Activated CD4-positive, alpha-beta T cell treated with anti-CD3 and anti-CD28 coated beads, Interleukin-2, amount 50 U/mL, for 16 hours (primary cell): ENCODE measurements at regions not wholly inside any gene's neighbourhood (a gene's known extent, or its start where the extent isn't known, plus 50 kb on each side); places are given as distances from the start of the nearest gene placed in this dataset.

Experiments
- DNase-seq: peaks from one replicate; pipeline ENCODE4 v3.0.0-alpha.2; 2020

DNA sequence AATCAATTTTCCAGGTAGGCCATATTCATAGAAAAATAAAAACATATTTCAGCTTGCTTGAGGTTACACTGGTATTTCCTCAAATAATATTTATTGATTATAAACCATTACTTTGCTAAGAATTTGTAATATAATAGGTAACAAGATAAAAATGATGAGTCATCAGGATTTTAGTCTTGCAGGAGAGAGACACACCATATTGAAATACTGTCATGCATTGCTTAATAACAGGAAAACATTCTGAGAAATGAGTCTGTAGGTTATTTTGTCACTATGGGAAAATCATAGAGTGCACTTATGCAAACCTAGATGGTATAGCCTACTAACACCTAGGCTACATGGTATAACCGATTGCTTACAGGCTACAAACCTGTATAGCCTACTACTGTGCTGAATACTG is 990.5 kb downstream of the OTOL1 start:
- DNase-seq, result no peak

DNA sequence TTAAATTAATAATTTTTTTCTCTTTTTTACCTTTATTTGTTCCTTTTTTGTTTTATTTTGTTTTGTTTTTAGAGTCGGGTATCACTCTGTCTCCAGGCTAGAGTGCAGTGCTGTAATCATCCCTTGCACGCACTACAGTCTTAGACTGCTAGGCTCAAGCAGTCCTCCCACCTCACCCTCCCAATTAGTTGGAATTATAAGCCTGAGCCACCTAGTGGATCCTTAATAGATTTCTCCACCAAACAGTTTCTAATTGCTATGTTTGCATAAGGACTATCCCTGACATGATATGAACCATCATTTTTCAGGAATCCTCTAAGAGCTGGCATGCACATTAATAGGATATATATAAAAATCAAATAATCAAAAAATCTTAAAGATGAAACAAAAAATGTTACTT is 993.2 kb downstream of the OTOL1 start:
- no peak for DNase-seq

DNA sequence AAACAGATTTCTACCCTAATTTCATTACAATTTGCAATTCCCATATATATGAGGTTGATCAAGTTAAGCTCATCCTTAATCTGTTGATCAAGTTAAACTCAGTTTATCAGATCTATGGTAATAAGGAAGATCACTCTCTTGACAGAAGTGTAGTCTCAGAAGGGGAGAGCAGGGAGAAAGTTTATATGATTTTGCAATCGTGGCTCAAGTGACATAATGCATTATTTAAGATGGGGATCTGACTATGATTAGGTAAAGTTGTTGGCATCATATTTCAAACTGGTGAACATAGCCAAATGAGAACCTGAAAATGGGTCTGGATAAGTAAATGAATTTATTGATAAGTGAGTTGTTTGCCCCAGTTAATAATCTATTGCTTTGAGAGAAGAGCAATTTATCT is 995.3 kb downstream of the OTOL1 start:
- no peak for DNase-seq

DNA sequence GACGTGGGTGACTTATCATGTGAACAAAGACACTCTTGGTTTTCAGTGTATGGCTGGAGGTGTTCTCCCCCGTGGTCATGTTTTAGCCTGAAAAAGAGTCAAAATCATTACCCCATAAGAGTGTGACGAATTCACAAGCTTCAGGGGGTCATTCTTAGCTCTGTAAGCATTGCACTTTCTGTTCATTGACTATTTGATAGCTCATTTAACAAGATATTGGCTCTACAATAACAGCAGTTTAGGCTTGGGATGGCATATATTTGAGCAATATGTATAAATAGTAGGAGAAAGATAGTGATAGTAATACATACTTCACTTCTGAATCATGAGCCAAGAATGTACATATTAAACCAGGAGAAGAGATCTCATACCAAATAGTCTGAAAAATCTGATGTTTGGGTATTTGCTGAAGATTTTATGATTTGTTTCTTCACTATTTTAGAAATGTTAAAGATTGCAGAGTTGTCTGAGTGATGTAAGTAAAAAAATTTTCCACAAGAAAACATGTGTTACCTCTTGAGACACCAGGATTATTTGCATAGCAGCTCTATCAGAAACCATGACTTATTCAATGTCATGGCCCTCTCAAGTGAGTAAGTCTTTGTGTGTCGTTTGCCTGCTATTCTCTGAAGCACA is 996.0 kb downstream of the OTOL1 start:
- no peak for DNase-seq

DNA sequence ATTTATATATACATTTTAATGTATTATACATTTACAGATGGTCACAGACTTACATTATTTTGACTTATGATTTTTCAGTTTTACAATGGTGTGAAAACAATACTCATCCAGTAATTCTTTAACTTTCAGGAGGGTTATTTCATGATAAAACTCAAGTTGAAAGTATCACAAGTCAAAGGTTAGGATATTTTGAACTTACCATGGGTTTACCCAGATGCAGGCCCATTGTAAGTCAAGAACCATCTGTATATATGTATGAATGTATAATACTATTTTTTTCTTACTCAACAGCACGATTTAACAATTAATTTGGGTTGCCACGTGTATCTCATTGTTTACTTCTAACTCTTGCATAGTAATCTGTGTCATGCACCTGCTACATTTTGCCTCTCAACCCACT is 1002.0 kb downstream of the OTOL1 start:
- no peak for DNase-seq

DNA sequence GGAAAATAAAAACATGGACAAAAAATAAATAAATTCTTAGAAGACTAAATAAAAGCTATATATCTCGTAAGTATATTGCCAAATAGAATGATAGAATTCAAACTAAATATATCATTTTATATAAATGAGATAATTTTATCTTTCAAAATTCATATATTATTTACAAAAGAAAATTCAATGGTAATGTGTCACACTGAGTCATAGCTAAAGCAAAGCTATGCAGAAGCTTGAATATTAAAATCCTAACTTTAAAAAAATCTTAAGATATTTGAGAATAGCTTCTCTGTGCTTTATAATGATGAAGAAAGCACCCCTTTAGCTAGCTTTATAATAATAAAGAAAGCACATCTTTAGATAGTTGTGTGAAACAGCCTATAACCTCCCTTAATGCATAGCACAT is 1010.8 kb downstream of the OTOL1 start:
- no peak for DNase-seq

DNA sequence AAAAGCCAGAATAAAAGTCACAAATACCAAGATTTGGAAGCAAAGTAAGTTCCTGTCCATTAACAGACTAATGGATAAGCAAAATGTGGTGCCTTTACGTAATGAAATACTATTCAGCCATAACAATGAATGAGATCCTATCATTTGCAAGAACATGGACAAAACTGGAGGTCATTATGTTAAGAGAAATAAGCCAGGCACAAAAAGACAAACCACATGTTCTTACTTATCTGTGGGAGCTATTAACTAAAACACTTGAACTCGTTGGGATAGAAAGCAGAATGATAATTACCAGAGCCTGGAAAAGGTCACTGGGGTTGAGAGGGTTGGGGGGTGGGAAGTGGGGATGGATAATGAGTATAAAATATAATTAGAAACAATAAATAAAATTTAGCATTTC is 1015.9 kb downstream of the OTOL1 start:
- no peak for DNase-seq

DNA sequence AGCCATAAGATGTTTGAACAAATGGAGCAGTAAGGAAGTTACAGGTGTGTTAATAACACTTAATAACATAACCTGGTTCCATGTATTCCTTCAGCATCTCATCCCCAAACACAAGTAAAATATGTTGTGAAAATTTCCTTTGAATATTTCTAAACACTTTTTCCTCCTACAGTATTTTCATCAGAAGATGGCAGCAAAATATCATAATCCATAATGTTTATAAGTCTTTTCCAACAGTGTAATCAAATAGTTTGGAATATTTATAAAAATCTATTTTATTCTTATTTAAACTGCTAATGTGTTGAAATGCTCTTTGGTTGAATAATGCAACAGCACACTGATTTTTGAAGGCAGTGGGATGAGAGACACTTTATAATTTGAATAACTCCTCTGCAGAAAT is 1020.5 kb downstream of the OTOL1 start:
- no peak for DNase-seq

DNA sequence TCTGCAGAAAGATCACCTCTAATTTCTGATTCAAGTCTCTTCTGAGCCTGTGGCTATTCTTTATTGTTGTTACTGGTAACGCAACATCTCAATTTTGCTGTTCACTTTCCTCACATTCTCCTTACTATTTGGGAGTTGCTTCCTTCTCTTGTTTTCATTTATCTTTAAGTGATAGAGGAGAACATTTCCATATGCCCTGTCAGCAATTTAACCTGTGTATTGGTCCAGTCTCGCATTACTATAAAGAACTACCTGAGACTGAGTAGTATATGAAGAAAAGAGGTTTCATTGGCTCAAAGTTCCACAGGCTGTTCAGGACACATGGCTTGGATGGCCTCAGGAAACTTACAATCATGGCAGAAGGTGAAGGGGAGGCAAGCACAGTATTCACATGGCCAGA is 1025.1 kb downstream of the OTOL1 start:
- no peak for DNase-seq

DNA sequence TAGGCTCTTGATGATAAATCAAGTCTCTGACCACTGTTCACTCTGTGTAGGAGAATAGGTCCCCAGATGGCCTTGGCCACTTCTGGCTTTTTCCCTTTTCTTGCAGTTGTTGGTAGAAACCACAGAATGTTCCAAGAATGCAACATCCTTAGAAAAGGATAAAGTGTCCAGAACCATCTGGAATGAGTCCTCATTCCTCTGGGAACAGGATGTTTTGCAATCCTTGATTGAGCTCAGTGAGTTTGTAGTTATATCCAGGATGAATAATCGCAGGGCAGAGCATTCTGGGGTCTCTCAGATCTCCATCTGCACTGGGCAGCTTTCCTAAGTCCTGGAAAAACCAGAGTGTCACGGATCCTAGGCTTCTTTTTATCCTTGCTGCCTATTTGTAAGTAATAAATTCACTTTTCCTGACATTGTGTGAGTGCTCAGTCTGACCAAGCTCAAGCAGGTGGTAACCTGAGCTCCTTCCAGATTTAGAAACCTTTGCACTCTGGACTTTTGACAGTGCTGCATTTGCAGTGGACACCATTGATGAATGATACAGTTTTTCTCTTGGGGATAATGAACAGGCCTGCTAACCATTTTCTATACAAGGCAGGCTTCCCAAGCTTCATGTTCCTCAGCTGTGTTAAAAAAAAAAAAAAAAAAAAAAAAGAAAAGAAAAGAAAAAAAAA is 1028.6 kb downstream of the OTOL1 start:
- no peak for DNase-seq

DNA sequence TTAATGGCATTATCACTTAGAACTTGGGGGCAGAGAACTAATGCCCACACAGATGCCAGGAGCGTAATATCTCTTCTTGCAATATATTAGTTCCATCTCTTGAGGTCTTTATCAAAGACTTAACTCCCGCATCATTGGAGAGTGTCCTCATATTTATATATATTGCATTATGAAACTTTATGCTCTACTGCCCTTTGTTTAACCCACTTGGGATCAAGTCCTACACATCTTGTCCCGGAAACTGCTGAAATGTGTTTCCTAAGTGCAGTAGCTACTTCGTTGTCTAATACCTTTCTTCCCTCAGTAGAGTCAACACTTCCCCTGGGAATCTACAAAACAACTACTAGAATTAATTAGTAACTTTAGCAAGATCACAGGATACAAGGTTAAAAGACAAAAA is 1029.2 kb downstream of the OTOL1 start:
- no peak for DNase-seq

DNA sequence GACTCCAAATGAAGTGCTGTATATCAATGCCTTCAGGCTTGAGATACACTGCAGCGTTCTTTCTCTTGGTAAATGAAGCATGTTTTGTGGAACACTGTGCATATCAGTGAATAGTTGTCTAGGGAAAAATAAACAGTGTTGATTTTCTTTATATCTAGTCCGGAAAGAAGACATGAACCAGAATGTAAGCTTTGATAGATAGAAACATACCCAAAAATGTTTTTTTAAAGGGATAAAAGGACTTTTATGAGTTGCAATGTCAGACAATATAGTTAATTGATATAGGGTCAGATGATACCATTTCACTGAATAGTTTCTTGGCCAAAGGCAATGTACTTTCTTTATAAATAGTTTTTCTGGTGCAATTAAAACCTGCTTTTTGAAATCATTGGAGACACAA is 1037.8 kb downstream of the OTOL1 start:
- DNase-seq, result no peak

DNA sequence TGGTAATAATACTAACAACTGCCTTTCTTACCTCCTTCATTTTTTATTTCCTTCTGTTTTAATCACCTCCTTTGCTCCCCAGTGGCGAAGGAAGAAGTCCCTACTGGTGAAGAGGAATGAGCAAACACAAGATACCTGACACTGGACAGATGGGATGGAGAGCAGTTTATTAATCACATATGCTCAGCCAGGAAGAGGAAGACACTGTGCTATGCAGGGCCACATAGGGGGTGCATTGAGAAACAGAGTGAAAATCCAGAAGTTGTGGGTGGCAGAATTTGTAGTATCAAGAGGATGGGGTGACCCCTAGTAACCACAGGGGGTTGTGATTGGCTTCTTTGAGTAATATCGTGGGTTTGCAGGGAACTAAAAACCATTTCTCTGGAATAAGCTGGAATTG is 1041.9 kb downstream of the OTOL1 start:
- no peak for DNase-seq

DNA sequence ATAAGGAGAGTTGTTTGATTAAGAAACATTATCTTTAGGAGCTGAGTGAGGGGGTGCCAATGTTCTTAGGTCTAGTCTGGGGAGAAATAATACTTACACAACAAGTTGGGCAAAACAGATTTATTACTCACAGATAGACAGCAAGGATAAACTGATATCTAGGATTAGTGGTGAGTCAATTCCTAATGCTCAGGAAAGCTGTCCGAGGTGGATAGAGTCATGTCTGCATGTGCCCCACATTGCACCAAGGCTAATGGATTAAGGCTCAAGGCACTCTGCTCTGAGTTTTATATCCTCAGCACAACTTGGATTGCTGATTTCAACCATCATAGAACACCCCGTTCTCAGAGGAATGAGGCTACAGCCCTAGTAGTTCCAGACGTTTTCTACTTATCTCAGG is 1042.3 kb downstream of the OTOL1 start:
- no peak for DNase-seq

DNA sequence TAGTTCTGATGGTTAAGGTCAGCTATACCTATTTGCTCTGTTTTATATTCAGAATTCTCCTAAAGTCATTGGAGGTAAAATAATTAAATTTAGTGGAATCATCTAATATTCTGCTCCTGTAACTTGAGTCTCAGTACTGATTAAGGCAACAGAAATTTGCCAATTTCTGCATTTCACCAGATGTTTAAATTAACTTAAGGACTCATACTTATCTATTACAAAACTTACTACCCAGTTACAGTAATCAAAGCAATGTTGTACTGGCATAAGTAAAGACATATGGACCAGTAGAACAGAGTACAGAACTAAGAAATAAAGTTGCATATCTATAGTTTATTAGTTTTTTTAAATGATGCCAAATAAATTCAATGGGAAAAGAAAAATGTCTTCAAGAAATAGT is 1043.8 kb downstream of the OTOL1 start:
- DNase-seq, result no peak

DNA sequence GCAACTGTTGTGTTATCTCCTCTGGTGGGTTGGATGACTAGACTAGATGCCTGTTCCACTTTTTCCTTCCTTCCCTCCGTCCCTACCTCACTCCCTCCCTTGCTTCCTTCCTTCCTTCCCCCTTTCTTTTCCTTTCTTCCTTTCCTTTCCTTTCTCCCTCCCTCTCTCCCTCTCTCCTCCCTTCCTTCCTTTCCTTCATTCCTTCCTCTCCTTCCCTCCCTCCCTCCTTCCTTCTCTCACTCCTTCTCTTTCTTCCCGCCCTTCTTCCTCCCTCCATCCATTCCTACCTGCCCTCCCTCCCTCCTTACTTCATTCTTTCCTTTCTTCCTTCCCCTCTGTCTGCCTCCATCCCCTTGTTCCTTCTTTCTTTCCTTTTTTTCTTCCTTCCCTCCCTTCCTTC is 1045.3 kb downstream of the OTOL1 start:
- no peak for DNase-seq

DNA sequence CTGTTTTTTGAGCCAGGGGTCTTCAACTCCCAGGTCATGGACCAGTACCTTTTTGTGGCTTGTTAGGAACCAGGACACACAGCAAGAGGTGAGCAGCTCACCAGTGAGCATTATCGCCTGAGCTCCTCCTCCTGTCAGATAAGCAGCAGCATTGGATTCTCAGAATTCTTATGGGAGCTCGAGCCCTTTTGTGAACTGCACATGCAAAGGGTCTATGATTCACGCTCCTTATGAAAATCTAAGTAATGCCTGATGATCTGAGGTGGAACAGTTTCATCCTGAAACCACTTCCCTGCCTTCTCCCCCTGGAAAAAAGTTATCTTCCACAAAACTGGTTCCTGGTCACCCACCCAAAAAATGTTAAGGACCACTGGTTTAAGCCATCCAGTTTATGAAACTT is 1047.6 kb downstream of the OTOL1 start:
- DNase-seq, result no peak

DNA sequence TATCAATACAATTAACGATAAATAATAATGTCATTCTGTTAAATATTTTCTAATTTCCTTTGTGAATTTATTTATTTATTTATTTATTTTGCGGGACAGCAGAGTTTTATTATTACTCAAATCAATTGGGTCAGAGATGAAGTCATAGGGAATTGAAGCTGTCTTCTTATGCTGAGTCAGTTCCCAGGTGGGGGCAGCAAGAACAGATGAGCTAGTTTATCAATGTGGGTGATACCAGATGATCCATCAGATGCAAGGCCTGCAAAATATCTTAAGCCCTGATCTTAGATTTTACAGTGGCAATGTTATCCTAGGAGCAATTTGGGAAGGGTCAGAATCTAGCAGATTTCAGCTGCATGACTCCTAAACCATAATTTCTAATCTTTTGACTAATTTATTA is 1050.3 kb downstream of the OTOL1 start:
- DNase-seq, result no peak

DNA sequence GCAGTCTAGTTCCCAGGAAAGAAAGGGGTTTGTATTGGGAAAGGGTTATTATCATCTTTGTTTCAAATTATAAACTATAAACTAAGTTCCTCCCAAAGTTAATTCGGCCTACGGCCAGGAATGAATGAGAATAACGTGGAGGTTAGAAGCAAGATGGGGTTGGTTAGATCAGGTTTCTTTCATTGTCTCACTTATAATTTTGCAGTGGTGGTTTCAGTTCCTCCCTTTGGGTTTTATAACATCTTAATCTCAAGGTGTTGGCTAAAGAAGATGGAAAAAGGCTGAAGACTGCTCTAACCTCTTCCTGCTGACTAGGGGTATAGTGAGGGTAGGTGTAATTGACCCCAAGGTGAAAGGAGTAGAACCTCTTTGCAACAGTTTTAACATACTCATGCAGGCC is 1050.7 kb downstream of the OTOL1 start:
- DNase-seq, result no peak

DNA sequence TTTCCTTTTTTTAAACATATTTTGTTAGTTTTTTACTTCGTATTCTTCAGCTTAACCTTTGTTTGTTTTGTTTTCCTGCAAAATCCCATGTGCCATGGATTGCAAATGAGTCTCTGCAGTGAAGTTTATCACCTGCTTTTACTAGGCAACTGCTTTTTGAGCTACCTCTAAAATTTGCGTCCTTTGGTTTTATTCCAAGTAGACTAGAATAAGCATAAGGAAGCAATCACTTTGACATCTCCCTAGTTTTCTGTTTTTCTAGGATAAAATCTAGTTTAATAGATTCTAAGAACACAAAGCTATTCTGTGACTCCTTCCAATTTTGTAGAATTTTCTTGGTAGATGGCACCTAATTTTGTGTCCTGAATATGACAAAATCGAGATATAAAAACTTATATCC is 1059.2 kb downstream of the OTOL1 start:
- no peak for DNase-seq

DNA sequence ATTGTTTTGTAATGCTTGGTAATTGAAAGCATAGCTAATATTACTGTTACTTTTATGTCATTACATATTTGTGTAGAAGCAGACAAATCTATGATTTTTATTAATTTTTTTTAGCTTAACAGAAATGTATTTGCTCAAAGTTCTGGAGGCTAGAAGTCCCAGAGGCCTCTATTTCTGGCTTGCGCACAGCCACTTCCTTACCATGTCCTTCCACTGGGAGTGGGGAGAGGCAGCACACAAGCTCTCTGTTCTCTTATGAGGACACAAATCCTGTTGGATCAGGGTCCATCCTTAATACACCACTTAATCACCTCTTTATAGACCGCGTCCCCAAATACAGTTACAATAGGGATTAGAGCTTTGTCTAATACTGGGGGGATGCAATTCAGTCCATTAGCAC is 1061.4 kb downstream of the OTOL1 start:
- DNase-seq, result no peak

DNA sequence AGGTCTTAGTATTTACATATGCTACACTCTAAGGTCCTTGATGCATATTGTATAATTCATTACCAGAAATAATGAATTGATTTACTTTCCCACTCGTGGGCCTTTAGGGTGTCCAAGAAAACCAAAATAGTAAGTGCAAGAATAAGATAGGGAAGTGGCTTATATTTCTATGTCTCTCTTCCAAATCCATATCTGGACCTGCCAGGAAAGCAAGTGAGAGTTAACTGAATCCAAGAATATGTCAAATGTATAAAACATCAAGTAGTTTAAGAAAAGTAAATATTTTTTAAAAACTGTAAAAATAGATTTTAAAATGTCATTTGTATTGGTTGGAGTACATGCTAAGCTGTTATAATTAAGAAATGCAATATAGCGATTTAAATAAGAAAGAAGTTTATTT is 1072.1 kb downstream of the OTOL1 start:
- DNase-seq, result no peak

DNA sequence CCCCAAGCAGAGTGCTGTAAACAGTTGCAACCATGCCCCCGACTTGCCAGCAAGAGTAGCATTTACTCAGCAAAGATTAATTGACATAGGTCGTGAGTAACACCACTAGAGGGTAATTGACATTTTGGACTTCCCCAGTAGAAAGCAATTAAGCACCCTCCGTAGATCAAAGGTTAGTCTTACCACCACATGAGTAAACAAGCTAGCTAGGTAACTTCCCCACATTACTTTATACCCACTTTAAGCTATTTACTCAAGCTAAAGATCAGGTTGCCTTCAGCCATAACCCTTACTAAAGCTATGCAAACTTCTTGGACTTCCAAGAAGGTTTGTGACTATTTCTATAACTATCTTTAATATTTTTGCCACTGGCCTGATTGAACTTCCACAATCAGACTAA is 1072.7 kb downstream of the OTOL1 start:
- DNase-seq, result no peak

DNA sequence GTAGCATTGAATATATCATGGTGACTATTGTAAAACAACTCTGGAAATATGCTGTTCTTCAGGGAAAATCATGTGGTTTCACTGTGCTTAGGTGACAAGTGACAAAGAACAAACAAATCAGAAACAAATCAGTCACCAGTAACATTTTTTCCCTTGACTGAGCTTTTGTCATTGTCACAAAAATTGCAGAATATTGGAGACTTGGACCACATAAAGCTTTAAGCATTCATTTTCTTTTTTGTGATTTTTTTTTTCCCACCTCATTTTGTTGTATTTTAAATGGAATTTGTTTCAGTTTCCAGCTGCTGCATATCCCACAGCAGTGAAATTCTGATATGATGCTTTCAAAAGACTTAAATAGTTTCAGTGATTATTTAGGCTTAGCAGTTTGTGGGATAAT is 1088.4 kb downstream of the OTOL1 start:
- no peak for DNase-seq

DNA sequence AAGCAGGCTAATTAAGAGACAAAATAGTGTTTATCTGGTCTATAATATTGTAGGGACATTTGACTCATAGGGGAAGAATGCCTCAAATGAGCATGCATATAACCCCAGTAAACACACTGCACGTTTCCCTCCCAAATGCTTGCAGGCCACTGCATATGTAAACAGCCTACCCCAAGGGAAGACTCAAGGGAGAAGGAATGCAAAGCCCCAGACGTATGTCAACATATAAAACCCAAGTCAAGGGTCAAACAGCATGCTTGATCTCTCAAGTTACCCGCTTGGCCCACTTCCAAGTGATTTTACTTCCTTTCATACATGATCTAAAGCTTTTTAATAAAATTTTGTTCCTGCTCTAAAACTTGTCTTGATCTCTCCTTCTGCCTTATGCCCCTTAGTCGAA is 1090.0 kb downstream of the OTOL1 start:
- DNase-seq, result no peak
